ENCODE measurements at regions not wholly inside any gene's neighbourhood (a gene's known extent, or its start where the extent isn't known, plus 50 kb on each side); places are given as distances from the start of the nearest gene placed in this dataset.
A peak's percentile ranks its signal among the peaks of the same experiment; 100 is the strongest.

- Histone ChIP-seq H3K27ac (ENCODE audit: poor library complexity, severe bottlenecking) (no peak overlapping the region), H3K27me3 (ENCODE audit: insufficient read depth, poor library complexity, severe bottlenecking) (no peaks in the 10 kb centered on the region), H3K36me3 (ENCODE audit: low read depth) (no peaks in the 10 kb centered on the region), H3K4me1 (ENCODE audit: insufficient read depth, poor library complexity, severe bottlenecking) (no peaks in the 10 kb centered on the region), H3K9me3 (ENCODE audit: severe bottlenecking) (no peaks in the 10 kb centered on the region), H3K4me3 (ENCODE audit: severe bottlenecking) (no peak overlapping the region)
- no peak for ATAC-seq (ENCODE audit: low read depth)
- TF ChIP-seq, protein P1, sequence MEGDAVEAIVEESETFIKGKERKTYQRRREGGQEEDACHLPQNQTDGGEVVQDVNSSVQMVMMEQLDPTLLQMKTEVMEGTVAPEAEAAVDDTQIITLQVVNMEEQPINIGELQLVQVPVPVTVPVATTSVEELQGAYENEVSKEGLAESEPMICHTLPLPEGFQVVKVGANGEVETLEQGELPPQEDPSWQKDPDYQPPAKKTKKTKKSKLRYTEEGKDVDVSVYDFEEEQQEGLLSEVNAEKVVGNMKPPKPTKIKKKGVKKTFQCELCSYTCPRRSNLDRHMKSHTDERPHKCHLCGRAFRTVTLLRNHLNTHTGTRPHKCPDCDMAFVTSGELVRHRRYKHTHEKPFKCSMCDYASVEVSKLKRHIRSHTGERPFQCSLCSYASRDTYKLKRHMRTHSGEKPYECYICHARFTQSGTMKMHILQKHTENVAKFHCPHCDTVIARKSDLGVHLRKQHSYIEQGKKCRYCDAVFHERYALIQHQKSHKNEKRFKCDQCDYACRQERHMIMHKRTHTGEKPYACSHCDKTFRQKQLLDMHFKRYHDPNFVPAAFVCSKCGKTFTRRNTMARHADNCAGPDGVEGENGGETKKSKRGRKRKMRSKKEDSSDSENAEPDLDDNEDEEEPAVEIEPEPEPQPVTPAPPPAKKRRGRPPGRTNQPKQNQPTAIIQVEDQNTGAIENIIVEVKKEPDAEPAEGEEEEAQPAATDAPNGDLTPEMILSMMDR (IDR thresholded peaks at IDR 0.05; ENCODE audit: poor library complexity, severe bottlenecking): no peak
- no peak for DNase-seq (ENCODE audit: low spot score)
These were observed 210.0 kb upstream of the KITLG start for GRCh38 chr12:88790231-88790630.

- H3K4me1 ChIP-seq (ENCODE audit: insufficient read depth, poor library complexity, severe bottlenecking): peaks cover 4% of the 10 kb centered on the region
- no peaks in the 10 kb centered on the region for H3K9me3 ChIP-seq (ENCODE audit: severe bottlenecking)
- H3K36me3 ChIP-seq (ENCODE audit: low read depth): no peaks in the 10 kb centered on the region
- no peak overlapping the region for H3K27ac ChIP-seq (ENCODE audit: poor library complexity, severe bottlenecking)
- ATAC-seq (ENCODE audit: low read depth) (no peak), DNase-seq (ENCODE audit: low spot score) (no peak)
- H3K27me3 ChIP-seq (ENCODE audit: insufficient read depth, poor library complexity, severe bottlenecking): no peaks in the 10 kb centered on the region
- no peak overlapping the region for H3K4me3 ChIP-seq (ENCODE audit: severe bottlenecking)
- TF ChIP-seq, protein P1 (IDR thresholded peaks at IDR 0.05; ENCODE audit: poor library complexity, severe bottlenecking): no peak
These were observed 203.9 kb upstream of the KITLG start for GRCh38 chr12:88784166-88784565.

- ATAC-seq (ENCODE audit: low read depth) (no peak), DNase-seq (ENCODE audit: low spot score) (no peak)
- TF ChIP-seq, protein P1 (IDR thresholded peaks at IDR 0.05; ENCODE audit: poor library complexity, severe bottlenecking): no peak
- Histone ChIP-seq H3K9me3 (ENCODE audit: severe bottlenecking) (no peaks in the 10 kb centered on the region), H3K27ac (ENCODE audit: poor library complexity, severe bottlenecking) (no peak overlapping the region), H3K36me3 (ENCODE audit: low read depth) (no peaks in the 10 kb centered on the region), H3K4me1 (ENCODE audit: insufficient read depth, poor library complexity, severe bottlenecking) (peaks cover 4% of the 10 kb centered on the region), H3K27me3 (ENCODE audit: insufficient read depth, poor library complexity, severe bottlenecking) (no peaks in the 10 kb centered on the region), H3K4me3 (ENCODE audit: severe bottlenecking) (no peak overlapping the region)
These were observed 202.1 kb upstream of the KITLG start for GRCh38 chr12:88782351-88782750.

- no peaks in the 10 kb centered on the region for H3K27me3 ChIP-seq (ENCODE audit: insufficient read depth, poor library complexity, severe bottlenecking)
- no peak overlapping the region for H3K27ac ChIP-seq (ENCODE audit: poor library complexity, severe bottlenecking)
- H3K4me1 ChIP-seq (ENCODE audit: insufficient read depth, poor library complexity, severe bottlenecking): peaks cover 4% of the 10 kb centered on the region
- no peak for DNase-seq (ENCODE audit: low spot score)
- TF ChIP-seq, protein P1 (IDR thresholded peaks at IDR 0.05; ENCODE audit: poor library complexity, severe bottlenecking): no peak
- H3K36me3 ChIP-seq (ENCODE audit: low read depth): no peaks in the 10 kb centered on the region
- ATAC-seq (ENCODE audit: low read depth): peak; percentile 42; the same call in 1 of the 3 replicates
- H3K4me3 ChIP-seq (ENCODE audit: severe bottlenecking): no peak overlapping the region
- H3K9me3 ChIP-seq (ENCODE audit: severe bottlenecking): no peaks in the 10 kb centered on the region
These were observed 201.6 kb upstream of the KITLG start for GRCh38 chr12:88781909-88782308.

DNA sequence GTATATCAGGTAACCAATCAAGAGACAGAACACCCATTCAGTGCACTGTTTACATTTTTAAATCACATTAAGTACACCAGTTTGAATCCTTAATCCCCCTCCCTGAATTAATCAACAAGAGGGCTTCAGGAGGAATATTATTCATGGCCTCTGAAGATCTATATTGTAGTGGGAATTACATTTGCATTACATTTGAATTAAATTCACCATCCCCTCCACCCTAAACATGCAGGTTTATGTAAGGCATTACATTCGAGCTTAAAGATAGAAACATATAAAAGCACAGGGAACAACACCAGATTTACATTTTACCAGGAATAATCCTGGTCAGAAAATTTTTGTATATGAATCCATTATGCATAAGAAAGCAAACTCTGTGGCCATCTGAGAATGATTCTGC lies 197.8 kb upstream of the KITLG start:
- Histone ChIP-seq H3K4me1 (ENCODE audit: insufficient read depth, poor library complexity, severe bottlenecking) (peaks cover 4% of the 10 kb centered on the region), H3K27ac (ENCODE audit: poor library complexity, severe bottlenecking) (no peak overlapping the region), H3K4me3 (ENCODE audit: severe bottlenecking) (no peak overlapping the region), H3K36me3 (ENCODE audit: low read depth) (no peaks in the 10 kb centered on the region), H3K27me3 (ENCODE audit: insufficient read depth, poor library complexity, severe bottlenecking) (no peaks in the 10 kb centered on the region), H3K9me3 (ENCODE audit: severe bottlenecking) (no peaks in the 10 kb centered on the region)
- ATAC-seq (ENCODE audit: low read depth) (no peak), DNase-seq (ENCODE audit: low spot score) (no peak)
- TF ChIP-seq, protein P1 (IDR thresholded peaks at IDR 0.05; ENCODE audit: poor library complexity, severe bottlenecking): no peak
